HG03432 (cell line): ENCODE measurements at regions not wholly inside any gene's neighbourhood (a gene's known extent, or its start where the extent isn't known, plus 50 kb on each side); places are given as distances from the start of the nearest gene placed in this dataset.

Experiments
- ATAC-seq: cut with Tn5 transposase; IDR thresholded peaks from one replicate; pipeline ENCODE4 v1.9.1; 2021; ENCODE audit warnings: mild to moderate bottlenecking, moderate library complexity; ENCODE audit not compliant: unreplicated experiment

GRCh38 chr4:130043732-130044160 is 947.8 kb downstream of the C4orf33 start:
- peak; percentile 85 for ATAC-seq

- no peak for ATAC-seq
Measured at GRCh38 chr4:130044788-130045531, 949.0 kb downstream of the C4orf33 start.

GRCh38 chr4:130053723-130054122 is 957.8 kb downstream of the C4orf33 start:
- ATAC-seq, result no peak

- ATAC-seq, result no peak
Measured at GRCh38 chr4:130054908-130055307, 959.0 kb downstream of the C4orf33 start.

- ATAC-seq, result peak; percentile 45
Measured at GRCh38 chr4:130056286-130056685, 960.3 kb downstream of the C4orf33 start.

- ATAC-seq, result no peak
Measured at GRCh38 chr4:130064471-130064870, 968.5 kb downstream of the C4orf33 start.

- ATAC-seq, result no peak
Measured at GRCh38 chr4:130067419-130067818, 971.5 kb downstream of the C4orf33 start.

- no peak for ATAC-seq
Measured at GRCh38 chr4:130068072-130068471, 972.1 kb downstream of the C4orf33 start.

GRCh38 chr4:130071746-130072145 is 975.8 kb downstream of the C4orf33 start:
- no peak for ATAC-seq

- ATAC-seq, result no peak
Measured at GRCh38 chr4:130073145-130073790, 977.3 kb downstream of the C4orf33 start.

- peak; percentile 46 for ATAC-seq
Measured at GRCh38 chr4:130074096-130074495, 978.1 kb downstream of the C4orf33 start.

GRCh38 chr4:130077275-130077674 is 981.3 kb downstream of the C4orf33 start:
- ATAC-seq, result no peak

GRCh38 chr4:130079027-130079426 is 983.1 kb downstream of the C4orf33 start:
- peak; percentile 33 for ATAC-seq

GRCh38 chr4:130080872-130081451 is 985.0 kb downstream of the C4orf33 start:
- no peak for ATAC-seq

GRCh38 chr4:130090427-130090826 is 994.5 kb downstream of the C4orf33 start:
- no peak for ATAC-seq

- no peak for ATAC-seq
Measured at GRCh38 chr4:130092187-130093015, 996.4 kb downstream of the C4orf33 start.

GRCh38 chr4:130099105-130099504 is 1003.2 kb downstream of the C4orf33 start:
- ATAC-seq, result no peak

GRCh38 chr4:130110189-130110588 is 1014.2 kb downstream of the C4orf33 start:
- ATAC-seq, result peak; percentile 70

- ATAC-seq, result peak; percentile 18
Measured at GRCh38 chr4:130110770-130111169, 1014.8 kb downstream of the C4orf33 start.

- no peak for ATAC-seq
Measured at GRCh38 chr4:130124066-130124465, 1028.1 kb downstream of the C4orf33 start.

GRCh38 chr4:130125467-130125866 is 1029.5 kb downstream of the C4orf33 start:
- no peak for ATAC-seq
